ENCODE measurements at regions not wholly inside any gene's neighbourhood (a gene's known extent, or its start where the extent isn't known, plus 50 kb on each side); places are given as distances from the start of the nearest gene placed in this dataset.

DNA sequence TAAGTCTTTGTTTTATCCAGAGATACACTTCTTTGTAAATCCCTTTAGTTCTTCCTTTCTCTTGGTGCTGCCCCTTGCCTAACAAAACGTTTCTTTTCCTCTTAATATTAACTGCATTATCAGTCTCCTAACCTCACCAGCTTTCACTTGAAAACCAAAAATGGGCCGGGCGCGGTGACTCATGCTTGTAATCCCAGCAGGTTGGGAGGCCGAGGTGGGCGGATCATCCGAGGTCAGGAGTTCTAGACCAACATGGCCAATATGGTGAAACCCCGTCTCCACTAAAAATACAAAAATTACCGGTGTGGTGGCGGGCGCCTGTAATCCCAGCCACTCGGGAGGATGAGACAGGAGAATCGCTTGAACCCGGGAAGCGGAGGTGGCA lies 329.8 kb upstream of the MIR17HG start:
- TF ChIP-seq, protein P1, sequence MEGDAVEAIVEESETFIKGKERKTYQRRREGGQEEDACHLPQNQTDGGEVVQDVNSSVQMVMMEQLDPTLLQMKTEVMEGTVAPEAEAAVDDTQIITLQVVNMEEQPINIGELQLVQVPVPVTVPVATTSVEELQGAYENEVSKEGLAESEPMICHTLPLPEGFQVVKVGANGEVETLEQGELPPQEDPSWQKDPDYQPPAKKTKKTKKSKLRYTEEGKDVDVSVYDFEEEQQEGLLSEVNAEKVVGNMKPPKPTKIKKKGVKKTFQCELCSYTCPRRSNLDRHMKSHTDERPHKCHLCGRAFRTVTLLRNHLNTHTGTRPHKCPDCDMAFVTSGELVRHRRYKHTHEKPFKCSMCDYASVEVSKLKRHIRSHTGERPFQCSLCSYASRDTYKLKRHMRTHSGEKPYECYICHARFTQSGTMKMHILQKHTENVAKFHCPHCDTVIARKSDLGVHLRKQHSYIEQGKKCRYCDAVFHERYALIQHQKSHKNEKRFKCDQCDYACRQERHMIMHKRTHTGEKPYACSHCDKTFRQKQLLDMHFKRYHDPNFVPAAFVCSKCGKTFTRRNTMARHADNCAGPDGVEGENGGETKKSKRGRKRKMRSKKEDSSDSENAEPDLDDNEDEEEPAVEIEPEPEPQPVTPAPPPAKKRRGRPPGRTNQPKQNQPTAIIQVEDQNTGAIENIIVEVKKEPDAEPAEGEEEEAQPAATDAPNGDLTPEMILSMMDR (IDR thresholded peaks at IDR 0.05), result no peak
- no peak for TF ChIP-seq POLR2A (IDR thresholded peaks at IDR 0.05)
- intact Hi-C loops (cut with DNase I), result no loop called here
- Histone ChIP-seq H3K4me3 (replicated peaks in 1 of 3) (no peak overlapping the region), H3K27ac (no peak overlapping the region), H3K4me1 (no peaks in the 10 kb centered on the region), H3K9me3 (no peaks in the 10 kb centered on the region), H3K36me3 (no peaks in the 10 kb centered on the region), H3K27me3 (no peaks in the 10 kb centered on the region)
- peak; percentile 2 to 4 for DNase-seq
- 65 to 69% methylated on average over 15 of the region's 15 CpGs for WGBS, 2 donors

DNA sequence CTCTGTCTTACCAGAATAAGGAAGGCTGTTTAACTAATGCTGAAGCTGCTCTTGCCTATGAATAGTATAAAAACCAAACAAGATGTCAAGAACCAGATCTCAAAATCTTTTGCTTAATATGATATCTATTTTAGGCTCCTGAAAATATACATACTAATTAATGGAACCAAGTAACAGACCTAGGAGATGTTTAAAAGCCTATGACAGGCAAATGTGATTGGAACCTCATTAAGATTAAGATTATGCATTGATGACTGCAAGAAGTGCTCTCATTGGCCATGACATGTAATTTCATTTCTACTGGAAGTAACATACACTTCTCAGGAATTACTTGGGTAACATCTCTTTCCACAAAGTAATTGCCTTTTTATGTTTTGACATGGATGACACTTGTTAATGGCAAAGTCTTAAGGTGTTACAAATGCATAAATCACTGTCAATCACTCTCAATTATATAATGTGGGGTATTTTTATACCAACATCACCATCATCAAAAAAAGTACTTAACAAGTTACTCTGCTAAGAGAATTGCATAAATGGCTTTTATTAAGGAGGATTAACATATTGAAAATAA lies 326.9 kb upstream of the MIR17HG start:
- Histone ChIP-seq H3K27ac (no peak overlapping the region), H3K36me3 (no peaks in the 10 kb centered on the region), H3K4me1 (no peaks in the 10 kb centered on the region), H3K4me3 (replicated peaks in 1 of 3) (no peak overlapping the region), H3K27me3 (no peaks in the 10 kb centered on the region), H3K9me3 (no peaks in the 10 kb centered on the region)
- TF ChIP-seq POLR2A (IDR thresholded peaks at IDR 0.05), result no peak
- TF ChIP-seq, protein P1 (IDR thresholded peaks at IDR 0.05), result no peak
- intact Hi-C loops (cut with DNase I), result no loop called here
- no peak for DNase-seq

DNA sequence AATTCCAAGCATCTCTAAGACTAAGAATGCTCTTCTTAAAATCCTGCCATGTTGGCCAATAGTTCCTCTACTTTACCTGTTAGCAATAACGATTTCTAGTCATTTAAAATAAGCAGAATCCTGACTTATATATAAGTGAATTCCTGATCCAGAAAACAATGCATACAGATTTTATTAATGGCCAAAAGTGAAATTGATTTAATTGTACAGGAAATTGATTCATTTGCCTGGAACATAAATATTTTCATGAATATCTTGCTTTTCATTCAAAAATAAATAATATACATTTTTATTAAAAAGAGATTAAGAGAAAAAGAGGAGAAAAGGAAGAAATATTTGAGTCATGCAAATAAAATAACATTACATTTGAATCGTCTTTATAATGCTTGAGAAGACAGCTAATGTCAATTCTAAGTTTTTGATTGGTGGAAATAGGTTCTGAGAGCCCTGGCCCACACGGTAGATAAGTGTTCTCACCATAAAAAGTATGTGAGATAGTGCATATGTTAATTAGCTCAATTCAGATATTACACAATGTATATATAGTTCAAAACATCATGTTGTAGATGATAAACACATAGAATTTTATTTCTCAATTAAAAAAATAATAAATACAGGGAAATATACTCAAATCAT lies 323.2 kb upstream of the MIR17HG start:
- no peaks in the 10 kb centered on the region for H3K27me3 ChIP-seq
- H3K9me3 ChIP-seq, result no peaks in the 10 kb centered on the region
- H3K4me1 ChIP-seq, result no peaks in the 10 kb centered on the region
- H3K36me3 ChIP-seq, result no peaks in the 10 kb centered on the region
- no peak overlapping the region for H3K27ac ChIP-seq
- 84 to 85% methylated on average over 3 of the region's 3 CpGs for WGBS, 2 donors
- no peak overlapping the region for H3K4me3 ChIP-seq (replicated peaks in 1 of 3)
- intact Hi-C loops (cut with DNase I), result no loop called here
- TF ChIP-seq POLR2A (IDR thresholded peaks at IDR 0.05), result no peak
- TF ChIP-seq, protein P1 (IDR thresholded peaks at IDR 0.05), result no peak
- DNase-seq, result no peak

DNA sequence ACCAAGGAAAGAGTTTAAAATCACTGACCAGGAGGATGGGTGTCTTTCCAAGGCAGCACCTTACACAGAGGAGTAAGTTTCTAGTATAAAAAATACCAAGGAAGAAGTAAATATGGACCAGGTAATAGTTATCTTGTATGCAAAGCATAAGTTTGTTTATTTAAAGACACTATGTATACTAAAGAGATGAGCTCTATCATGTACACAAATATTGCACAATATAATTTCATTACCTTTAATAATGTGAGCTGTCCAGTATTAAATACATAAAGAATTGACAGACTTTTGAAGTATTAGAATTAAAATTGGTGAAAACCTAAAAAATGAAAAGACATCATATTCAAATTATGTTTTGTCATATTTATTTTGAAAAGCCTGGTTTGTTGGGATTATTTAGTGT lies 322.0 kb upstream of the MIR17HG start:
- Histone ChIP-seq H3K4me1 (no peaks in the 10 kb centered on the region), H3K9me3 (no peaks in the 10 kb centered on the region), H3K27me3 (no peaks in the 10 kb centered on the region), H3K27ac (no peak overlapping the region), H3K4me3 (replicated peaks in 1 of 3) (no peak overlapping the region), H3K36me3 (no peaks in the 10 kb centered on the region)
- no peak for TF ChIP-seq POLR2A (IDR thresholded peaks at IDR 0.05)
- TF ChIP-seq, protein P1 (IDR thresholded peaks at IDR 0.05), result no peak
- intact Hi-C loops (cut with DNase I), result no loop called here
- no peak for DNase-seq

DNA sequence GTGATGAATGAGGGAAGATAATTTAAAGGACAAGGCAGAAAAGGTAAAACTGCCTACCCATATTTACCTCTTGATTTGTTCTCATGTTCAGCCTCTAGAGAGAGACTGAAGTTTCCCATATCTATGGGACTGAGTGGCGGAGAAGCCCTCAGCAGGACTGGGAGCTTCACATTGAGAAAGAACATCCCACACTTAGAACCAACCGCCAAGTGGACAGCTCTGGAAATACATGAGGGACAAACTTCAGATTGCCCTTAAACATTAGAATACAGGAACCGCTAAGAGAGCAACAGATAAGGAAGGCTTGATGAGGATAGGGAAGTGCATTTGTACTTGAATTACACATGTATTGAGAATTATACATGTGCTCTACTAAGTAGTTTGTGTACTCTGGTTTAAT lies 316.0 kb upstream of the MIR17HG start:
- WGBS, 2 donors, result 95 to 97% methylated on average over 3 of the region's 3 CpGs
- no peak overlapping the region for H3K4me3 ChIP-seq (replicated peaks in 1 of 3)
- no peak overlapping the region for H3K27ac ChIP-seq
- DNase-seq, result no peak
- no peaks in the 10 kb centered on the region for H3K27me3 ChIP-seq
- intact Hi-C loops (cut with DNase I), result no loop called here
- TF ChIP-seq POLR2A (IDR thresholded peaks at IDR 0.05), result no peak
- TF ChIP-seq, protein P1 (IDR thresholded peaks at IDR 0.05), result no peak
- no peaks in the 10 kb centered on the region for H3K4me1 ChIP-seq
- H3K36me3 ChIP-seq, result no peaks in the 10 kb centered on the region
- H3K9me3 ChIP-seq, result no peaks in the 10 kb centered on the region

Data from thyroid gland (tissue), 4 donors.